ENCODE measurements at regions not wholly inside any gene's neighbourhood (a gene's known extent, or its start where the extent isn't known, plus 50 kb on each side); places are given as distances from the start of the nearest gene placed in this dataset.

- no peak overlapping the region for H3K27ac Mint-ChIP-seq
These were observed 627.0 kb downstream of the BCOR start for GRCh38 chrX:39470588-39471407.

More at GRCh38 chrX:39470588-39471407, 627.0 kb downstream of the BCOR start:
- TF ChIP-seq CTCF (conservative IDR thresholded peaks at IDR 0.05) = no peak
- no CpG with 5 or more reads among the region's 10 CpGs for WGBS (ENCODE audit: extremely low coverage, insufficient read length, low lambda C conversion rate)
- no peak overlapping the region for H3K4me3 Mint-ChIP-seq
- H3K79me1 ChIP-seq (ENCODE audit: insufficient read depth, low read depth, low read length, poor library complexity, severe bottlenecking) = no peaks in the 10 kb centered on the region
- H2AFZ ChIP-seq (ENCODE audit: low read length) = no peak overlapping the region
- no peak overlapping the region for H3T11ph ChIP-seq (ENCODE audit: low read length)
- no peak overlapping the region for H2BK15ac ChIP-seq (ENCODE audit: low read depth, low read length)
- H3K18ac ChIP-seq (ENCODE audit: insufficient read length, low read depth, low read length) = no peak overlapping the region
- H3K27ac ChIP-seq (ENCODE audit: insufficient read length, low read depth, low read length) = no peak overlapping the region
- no peak overlapping the region for H3K56ac ChIP-seq (ENCODE audit: insufficient read length, low read depth, low read length)
- peaks cover 58 to 75% of the 10 kb centered on the region in 2 experiments for H3K9me3 Mint-ChIP-seq
- no peak overlapping the region for H3K23ac ChIP-seq (ENCODE audit: insufficient read length, low read depth, low read length)
- H4K91ac ChIP-seq (ENCODE audit: insufficient read length, low read depth, low read length) = no peak overlapping the region
- H2BK12ac ChIP-seq (ENCODE audit: insufficient read length, low read depth, low read length) = no peak overlapping the region
- no peak overlapping the region for H2BK5ac ChIP-seq (ENCODE audit: insufficient read length, low read length)
- H3K79me2 ChIP-seq (ENCODE audit: insufficient read depth, low read length) = no peaks in the 10 kb centered on the region
- H4K20me1 ChIP-seq (ENCODE audit: control insufficient read depth, insufficient read depth, insufficient read length) = no peaks in the 10 kb centered on the region
- no peak overlapping the region for H2BK20ac ChIP-seq (ENCODE audit: low read depth, low read length, poor library complexity, severe bottlenecking)
- no peak overlapping the region for H4K5ac ChIP-seq (ENCODE audit: insufficient read length, low read depth, low read length)
- no peaks in the 10 kb centered on the region for H3K27me3 ChIP-seq (ENCODE audit: insufficient read depth, low read length)
- H2AK5ac ChIP-seq (ENCODE audit: insufficient read length, low read length) = no peak overlapping the region
- no peak overlapping the region for H2BK120ac ChIP-seq (ENCODE audit: low read depth, low read length, poor library complexity, severe bottlenecking)
- no peak for DNase-seq
- no peak overlapping the region for H3K9ac ChIP-seq (ENCODE audit: extremely low read depth, insufficient read length, low read length)
- H3K4me1 Mint-ChIP-seq = peaks cover 4 to 12% of the 10 kb centered on the region in 2 experiments
- H3K4ac ChIP-seq (ENCODE audit: low read depth, low read length) = no peak overlapping the region
- no peaks in the 10 kb centered on the region for H3K9me3 ChIP-seq (ENCODE audit: control insufficient read depth, low read depth, low read length)
- H3K27me3 Mint-ChIP-seq (ENCODE audit: low read depth) = peaks cover 2% of the 10 kb centered on the region
- no peaks in the 10 kb centered on the region for H3K4me1 ChIP-seq (ENCODE audit: insufficient read depth, low read length)
- no peak overlapping the region for H4K8ac ChIP-seq (replicated peaks; ENCODE audit: insufficient read length, low read depth, low read length)
- H3K14ac ChIP-seq (ENCODE audit: insufficient read depth, low read length) = no peak overlapping the region
- no peak overlapping the region for H3K4me2 ChIP-seq (ENCODE audit: insufficient read depth, insufficient read length, low read length)
- H3K23me2 ChIP-seq (ENCODE audit: insufficient read length, low read depth, low read length, poor library complexity, severe bottlenecking) = no peaks in the 10 kb centered on the region
- H3K36me3 Mint-ChIP-seq (ENCODE audit: insufficient read depth in 1 of 3, low read depth in 3 of 3) = peaks cover 0 to 6% (median 4%) of the 10 kb centered on the region in 3 experiments

Data from H9 (cell line).